Inflammatory macrophage treated with lipopolysaccharide for 4 hours (primary cell): ENCODE measurements at regions not wholly inside any gene's neighbourhood (a gene's known extent, or its start where the extent isn't known, plus 50 kb on each side); places are given as distances from the start of the nearest gene placed in this dataset.
"Not testable (repeated sequence)": the region's sequence is repeated elsewhere in the genome, so short reads cannot be mapped to it uniquely, and the experiment has no call there.

Experiments used
- DNase-seq: peaks from one replicate; pipeline ENCODE4 v3.0.0-alpha.2; 2020

- DNase-seq = no peak
These were observed 545.9 kb upstream of the MIR17HG start for GRCh38 chr13:90801621-90802020.

- DNase-seq = no peak
These were observed 544.3 kb upstream of the MIR17HG start for GRCh38 chr13:90803210-90803609.

- DNase-seq = no peak
These were observed 541.4 kb upstream of the MIR17HG start for GRCh38 chr13:90806016-90806615.

DNA sequence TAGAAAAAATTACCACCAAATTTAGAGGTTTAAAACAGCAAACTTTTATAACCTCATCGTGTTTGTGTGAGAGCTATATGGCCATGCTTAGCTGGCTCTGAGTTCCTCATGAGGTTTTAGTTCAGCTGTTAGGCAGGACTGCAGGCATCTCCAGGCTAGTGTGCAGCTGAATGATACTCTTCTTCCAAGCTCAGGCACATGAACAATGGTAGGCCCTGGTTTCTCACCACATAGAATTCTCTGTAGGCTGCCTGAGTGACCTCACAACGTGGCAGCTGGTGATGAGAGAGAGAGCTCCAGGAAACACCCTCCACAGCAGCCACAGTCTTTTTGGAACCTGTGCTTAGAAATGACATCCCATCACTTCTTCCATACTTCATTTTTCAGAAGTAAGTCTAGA is 540.6 kb upstream of the MIR17HG start:
- no peak for DNase-seq

- DNase-seq = no peak
These were observed 538.6 kb upstream of the MIR17HG start for GRCh38 chr13:90808838-90809237.

GRCh38 chr13:90824032-90824431 is 523.5 kb upstream of the MIR17HG start:
- DNase-seq = no peak

DNA sequence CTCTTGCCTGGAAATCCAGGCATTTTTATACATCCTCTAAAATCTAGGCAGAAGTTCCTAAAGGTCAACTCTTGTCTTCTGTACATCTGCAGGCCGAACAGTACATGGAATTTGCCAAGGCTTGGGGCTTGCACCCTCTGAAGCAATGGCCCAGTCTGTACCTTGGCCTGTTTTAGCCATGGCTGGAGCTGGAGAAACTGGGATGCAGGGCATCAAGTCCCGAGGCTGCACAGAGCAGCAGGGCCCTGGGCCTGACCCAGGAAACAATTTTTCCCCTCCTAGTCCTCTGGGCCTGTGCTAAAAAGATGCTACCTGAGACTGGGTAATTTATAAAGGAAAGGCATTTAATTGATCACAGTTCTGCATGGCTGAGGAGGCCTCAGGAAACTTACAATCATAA is 520.8 kb upstream of the MIR17HG start:
- no peak for DNase-seq

GRCh38 chr13:90830782-90831181 is 516.7 kb upstream of the MIR17HG start:
- no peak for DNase-seq

- no peak for DNase-seq
These were observed 513.5 kb upstream of the MIR17HG start for GRCh38 chr13:90833951-90834350.

DNA sequence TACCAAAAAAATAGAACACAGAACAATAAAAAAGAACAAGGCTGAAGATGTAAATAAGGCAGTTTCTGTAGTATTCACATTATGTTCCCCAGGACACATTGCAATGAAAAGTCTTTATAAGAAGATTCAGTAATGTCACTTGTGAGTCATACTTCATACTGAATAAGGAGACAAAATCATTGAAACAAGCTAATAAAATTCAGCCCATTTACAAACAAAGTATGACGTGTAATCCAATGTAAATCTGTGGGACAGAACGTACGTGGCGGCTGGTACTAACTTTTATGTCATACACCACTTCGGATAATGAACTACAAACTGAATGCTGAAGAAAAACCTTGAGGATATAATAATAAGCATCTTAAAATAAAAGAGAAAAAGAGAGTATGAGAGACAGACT is 512.8 kb upstream of the MIR17HG start:
- no peak for DNase-seq

- DNase-seq = no peak
These were observed 511.7 kb upstream of the MIR17HG start for GRCh38 chr13:90835826-90836225.

GRCh38 chr13:90838317-90838960 is 509.0 kb upstream of the MIR17HG start:
- no peak for DNase-seq

- no peak for DNase-seq
These were observed 508.4 kb upstream of the MIR17HG start for GRCh38 chr13:90839061-90839460.

GRCh38 chr13:90846936-90847335 is 500.6 kb upstream of the MIR17HG start:
- DNase-seq = no peak

GRCh38 chr13:90853666-90854065 is 493.8 kb upstream of the MIR17HG start:
- not testable (repeated sequence) for DNase-seq

GRCh38 chr13:90857921-90858320 is 489.6 kb upstream of the MIR17HG start:
- DNase-seq = no peak

GRCh38 chr13:90866006-90866405 is 481.5 kb upstream of the MIR17HG start:
- no peak for DNase-seq

DNA sequence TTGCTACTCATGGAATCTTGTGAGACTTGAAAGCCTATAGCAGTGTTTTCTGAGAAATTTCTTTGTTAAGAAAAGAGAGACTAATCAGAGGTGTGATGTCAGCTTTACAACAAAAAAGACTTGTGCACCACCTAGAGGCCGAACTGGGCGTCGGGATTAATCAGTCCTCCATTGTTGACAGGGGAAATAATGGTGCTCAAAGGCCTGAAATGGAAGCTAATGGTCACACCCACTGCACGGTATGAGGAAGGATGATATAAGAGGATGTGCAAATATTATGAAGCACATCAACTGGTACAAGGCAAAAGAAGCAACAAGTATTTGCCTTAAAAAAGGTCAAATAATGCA is 480.2 kb upstream of the MIR17HG start:
- DNase-seq = peak; percentile 85

DNA sequence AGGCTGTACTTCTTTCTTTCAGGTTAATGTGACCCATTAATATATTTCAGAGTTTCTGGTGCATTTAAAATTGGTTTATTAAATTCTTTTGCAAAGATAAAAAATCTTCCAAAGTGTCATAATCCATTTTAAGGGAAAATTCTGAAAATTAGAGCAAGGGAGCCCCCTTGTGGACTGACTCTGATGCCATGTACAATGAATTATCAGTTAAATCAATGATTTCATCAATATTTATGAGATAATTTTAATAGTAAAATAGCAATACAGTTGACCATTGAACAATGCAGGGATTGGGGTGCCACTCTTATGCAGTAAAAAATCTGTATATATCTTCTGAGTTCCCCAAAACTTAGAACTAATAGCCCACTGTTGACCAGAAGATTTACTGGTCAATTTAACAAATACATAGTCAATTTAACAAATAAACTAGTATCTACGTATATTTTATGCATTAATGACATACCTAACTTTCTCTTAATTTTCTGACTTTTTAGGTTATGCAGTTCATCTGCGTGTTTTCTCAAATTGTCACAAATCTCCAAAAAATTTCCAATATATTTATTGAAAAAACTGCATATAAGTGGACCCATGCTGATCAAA is 479.1 kb upstream of the MIR17HG start:
- peak; percentile 43 for DNase-seq

- no peak for DNase-seq
These were observed 477.9 kb upstream of the MIR17HG start for GRCh38 chr13:90869580-90869979.

- DNase-seq = no peak
These were observed 474.9 kb upstream of the MIR17HG start for GRCh38 chr13:90872491-90873025.

DNA sequence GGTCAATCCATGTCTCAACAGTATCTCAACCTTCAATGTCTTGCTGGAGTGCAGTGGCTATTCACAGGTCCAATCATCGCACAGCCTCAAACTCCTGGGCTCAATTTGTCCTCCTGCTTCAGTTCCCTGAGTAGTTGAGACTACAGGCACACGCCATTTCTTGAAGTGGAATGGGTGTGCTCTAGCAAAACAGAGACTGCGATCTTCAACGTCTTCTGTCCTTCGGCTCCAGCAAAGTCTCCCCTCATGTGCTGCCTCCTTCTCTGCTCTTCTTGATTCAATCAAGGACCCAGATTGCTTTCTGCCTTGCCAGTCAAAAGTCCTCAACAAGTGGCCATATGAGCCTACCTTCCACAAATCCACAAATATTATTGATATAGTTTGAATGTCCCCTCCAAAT is 466.7 kb upstream of the MIR17HG start:
- DNase-seq = no peak

GRCh38 chr13:90882551-90882950 is 464.9 kb upstream of the MIR17HG start:
- DNase-seq = no peak

GRCh38 chr13:90883592-90883991 is 463.9 kb upstream of the MIR17HG start:
- DNase-seq = no peak

- DNase-seq = no peak
These were observed 463.4 kb upstream of the MIR17HG start for GRCh38 chr13:90884066-90884465.
